ENCODE measurements at regions not wholly inside any gene's neighbourhood (a gene's known extent, or its start where the extent isn't known, plus 50 kb on each side); places are given as distances from the start of the nearest gene placed in this dataset.

DNA sequence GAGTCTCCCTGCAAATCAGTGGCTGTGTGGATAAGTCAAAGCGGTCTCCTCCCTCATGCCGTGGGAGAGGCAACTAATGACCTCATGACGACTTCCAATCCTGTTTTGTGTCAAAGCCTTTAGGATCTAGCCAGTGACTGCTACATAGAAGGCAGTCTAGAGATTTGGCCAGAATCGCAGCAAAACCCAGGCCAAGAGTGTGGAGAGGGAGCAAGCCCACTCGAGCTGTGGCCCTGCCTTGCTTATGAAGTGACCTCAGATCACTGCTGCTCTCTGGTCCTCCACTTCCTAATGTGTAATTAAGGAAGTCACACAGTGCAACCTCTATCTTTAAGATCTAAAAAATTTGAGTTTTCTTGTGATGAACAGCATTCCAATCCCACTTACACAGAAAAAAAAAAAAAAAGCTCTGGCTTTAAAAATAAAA, 296.7 kb upstream of the KLF6 start:
- Histone ChIP-seq H2AK5ac (ENCODE audit: insufficient read length, low read length) (no peak overlapping the region), H2BK20ac (ENCODE audit: low read depth, low read length, poor library complexity, severe bottlenecking) (no peak overlapping the region), H3K9me3 (ENCODE audit: control insufficient read depth, low read depth, low read length) (no peaks in the 10 kb centered on the region), H4K91ac (ENCODE audit: insufficient read length, low read depth, low read length) (no peak overlapping the region), H2BK12ac (ENCODE audit: insufficient read length, low read depth, low read length) (no peak overlapping the region), H2BK120ac (ENCODE audit: low read depth, low read length, poor library complexity, severe bottlenecking) (no peak overlapping the region), H4K20me1 (ENCODE audit: control insufficient read depth, insufficient read depth, insufficient read length) (no peaks in the 10 kb centered on the region), H3K56ac (ENCODE audit: insufficient read length, low read depth, low read length) (no peak overlapping the region), H2BK5ac (ENCODE audit: insufficient read length, low read length) (no peak overlapping the region), H3K14ac (ENCODE audit: insufficient read depth, low read length) (no peak overlapping the region), H3T11ph (ENCODE audit: low read length) (no peak overlapping the region), H3K4me2 (ENCODE audit: insufficient read depth, insufficient read length, low read length) (no peak overlapping the region), H3K27me3 (ENCODE audit: insufficient read depth, low read length) (no peaks in the 10 kb centered on the region), H3K27ac (ENCODE audit: insufficient read length, low read depth, low read length) (no peak overlapping the region), H3K23me2 (ENCODE audit: insufficient read length, low read depth, low read length, poor library complexity, severe bottlenecking) (no peaks in the 10 kb centered on the region), H3K79me1 (ENCODE audit: insufficient read depth, low read depth, low read length, poor library complexity, severe bottlenecking) (no peaks in the 10 kb centered on the region), H3K4me1 (ENCODE audit: insufficient read depth, low read length) (peaks cover 8% of the 10 kb centered on the region; the same call in 1 of the 2 replicates), H2BK15ac (ENCODE audit: low read depth, low read length) (no peak overlapping the region), H3K23ac (ENCODE audit: insufficient read length, low read depth, low read length) (no peak overlapping the region), H3K9ac (ENCODE audit: extremely low read depth, insufficient read length, low read length) (no peak overlapping the region), H3K79me2 (ENCODE audit: insufficient read depth, low read length) (no peaks in the 10 kb centered on the region), H3K4ac (ENCODE audit: low read depth, low read length) (no peak overlapping the region), H4K8ac (replicated peaks; ENCODE audit: insufficient read length, low read depth, low read length) (no peak overlapping the region), H3K18ac (ENCODE audit: insufficient read length, low read depth, low read length) (peak overlapping the region; percentile 48), H2AFZ (ENCODE audit: low read length) (no peak overlapping the region), H4K5ac (ENCODE audit: insufficient read length, low read depth, low read length) (no peak overlapping the region)
- DNase-seq, result no peak
- WGBS (ENCODE audit: extremely low coverage, insufficient read length, low lambda C conversion rate), result no CpG with 5 or more reads among the region's 5 CpGs
- Mint-ChIP-seq H3K36me3 (ENCODE audit: insufficient read depth in 1 of 3, low read depth in 3 of 3) (no peaks in the 10 kb centered on the region), H3K27ac (no peak overlapping the region; a peak in 1 of 7 replicates), H3K4me3 (no peak overlapping the region), H3K9me3 (no peaks in the 10 kb centered on the region), H3K4me1 (peaks cover 14 to 15% of the 10 kb centered on the region in 2 experiments), H3K27me3 (ENCODE audit: low read depth) (no peaks in the 10 kb centered on the region)
- TF ChIP-seq, protein P1, sequence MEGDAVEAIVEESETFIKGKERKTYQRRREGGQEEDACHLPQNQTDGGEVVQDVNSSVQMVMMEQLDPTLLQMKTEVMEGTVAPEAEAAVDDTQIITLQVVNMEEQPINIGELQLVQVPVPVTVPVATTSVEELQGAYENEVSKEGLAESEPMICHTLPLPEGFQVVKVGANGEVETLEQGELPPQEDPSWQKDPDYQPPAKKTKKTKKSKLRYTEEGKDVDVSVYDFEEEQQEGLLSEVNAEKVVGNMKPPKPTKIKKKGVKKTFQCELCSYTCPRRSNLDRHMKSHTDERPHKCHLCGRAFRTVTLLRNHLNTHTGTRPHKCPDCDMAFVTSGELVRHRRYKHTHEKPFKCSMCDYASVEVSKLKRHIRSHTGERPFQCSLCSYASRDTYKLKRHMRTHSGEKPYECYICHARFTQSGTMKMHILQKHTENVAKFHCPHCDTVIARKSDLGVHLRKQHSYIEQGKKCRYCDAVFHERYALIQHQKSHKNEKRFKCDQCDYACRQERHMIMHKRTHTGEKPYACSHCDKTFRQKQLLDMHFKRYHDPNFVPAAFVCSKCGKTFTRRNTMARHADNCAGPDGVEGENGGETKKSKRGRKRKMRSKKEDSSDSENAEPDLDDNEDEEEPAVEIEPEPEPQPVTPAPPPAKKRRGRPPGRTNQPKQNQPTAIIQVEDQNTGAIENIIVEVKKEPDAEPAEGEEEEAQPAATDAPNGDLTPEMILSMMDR (conservative IDR thresholded peaks at IDR 0.05), result no peak
